K562 (cell line): ENCODE measurements at regions not wholly inside any gene's neighbourhood (a gene's known extent, or its start where the extent isn't known, plus 50 kb on each side); places are given as distances from the start of the nearest gene placed in this dataset.

ENCODE experiments used
- ATAC-seq: fragments of 200-7000 bp; cut with Tn5 transposase; 3 replicates; pipeline ENCODE4 v1.9.1; 2020; ENCODE audit warnings: moderate library complexity
- BruUV-seq: library from RNA; stranded (reverse); fragments of 400-500 nt; replicated peaks from 2 replicates; lab custom pipeline; 2021; lab: Mats Ljungman, UMichigan
- CTCF ChIA-PET: fragments of 300-600 bp; formaldehyde crosslinking; extraction: SDS; loops from one replicate; lab custom pipeline; 2021; ENCODE audit warnings: low intra/inter-chr PET ratio; lab: Yijun Ruan, JAX
- POLR2A ChIA-PET: fragments of 300-600, 350-650 bp; sonication (Branson Sonifier 250); formaldehyde crosslinking; extraction: SDS; loops from one replicate; lab custom pipeline; 2021; ENCODE audit warnings: antibody characterized with exemption, inconsistent platforms; lab: Yijun Ruan, JAX
- DNase-seq, 4 experiments: peaks; one replicate each; pipeline versions ENCODE4 v3.0.0 to v3.0.0-alpha.2; 2011 to 2018; ENCODE audit warnings: low spot score in 3 of 4, mixed read lengths in 3 of 4; ENCODE audit errors: extremely low read depth in 1 of 4
- FAIRE-seq: peaks from 2 replicates; lab custom pipeline; 2011; peaks lifted over from hg19 to GRCh38; lab: Jason Lieb, UNC
- H2AFZ ChIP-seq: 2 replicates; pipeline ENCODE4 v1.6.0; 2011; ENCODE audit warnings: low read depth, low read length, control low read depth, inconsistent platforms
- H3K27ac ChIP-seq: fragments of 200-600 bp; 3 replicates; pipeline ENCODE4 v1.8.0; 2011; ENCODE audit warnings: low read depth, mild to moderate bottlenecking, control low read depth, inconsistent platforms, low read length, moderate library complexity, mixed read lengths; ENCODE audit errors: extremely low read depth
- H3K27me3 ChIP-seq, 2 experiments: fragments of 300-600 bp in 1 of 2; 2 replicates in 1 of 2; 3 replicates in 1 of 2; pipeline versions ENCODE4 v1.6.0 to v1.8.0; 2011; ENCODE audit warnings: inconsistent platforms in 2 of 2, low read length in 2 of 2, mild to moderate bottlenecking in 1 of 2, mixed read lengths in 1 of 2, moderate library complexity in 1 of 2; ENCODE audit not compliant: control insufficient read depth in 2 of 2, insufficient read depth in 2 of 2
- H3K36me3 ChIP-seq: fragments of 300-600 bp; 3 replicates; pipeline ENCODE4 v1.8.0; 2011; ENCODE audit warnings: mild to moderate bottlenecking, low read length, inconsistent platforms; ENCODE audit not compliant: control insufficient read depth, insufficient read depth
- H3K4me1 ChIP-seq, 2 experiments: fragments of 200-600 bp in 1 of 2; replicated peaks in 1 of 2; 2 replicates in 1 of 2; 3 replicates in 1 of 2; pipeline versions ENCODE4 v1.5.1 to v1.8.0; 2011; ENCODE audit warnings: inconsistent platforms in 2 of 2, low read length in 2 of 2, mild to moderate bottlenecking in 1 of 2, mixed read lengths in 1 of 2, moderate library complexity in 1 of 2; ENCODE audit not compliant: control insufficient read depth in 2 of 2, insufficient read depth in 2 of 2
- H3K4me2 ChIP-seq: 2 replicates; pipeline ENCODE4 v1.6.1; 2011; ENCODE audit warnings: low read length, control low read depth, inconsistent platforms, mixed read lengths; ENCODE audit not compliant: insufficient read depth
- H3K4me3 ChIP-seq: fragments of 200-600 bp; sonication (generic), shearing (Covaris generic); 2 replicates; pipeline ENCODE4 v1.5.1; 2016; ENCODE audit warnings: control low read depth, inconsistent platforms
- H3K79me2 ChIP-seq: fragments of 200-600 bp; 3 replicates; pipeline ENCODE4 v1.8.0; 2011; ENCODE audit warnings: low read length, inconsistent platforms; ENCODE audit not compliant: control insufficient read depth, insufficient read depth
- H3K9ac ChIP-seq, 2 experiments: 2 replicates each; pipeline versions ENCODE4 v1.6.0 to v1.6.1; 2011; ENCODE audit warnings: low read depth in 2 of 2, low read length in 2 of 2, control low read depth in 1 of 2, inconsistent platforms in 1 of 2, mild to moderate bottlenecking in 1 of 2, mixed read lengths in 1 of 2; ENCODE audit not compliant: insufficient read depth in 1 of 2
- H3K9me1 ChIP-seq: one replicate; pipeline ENCODE4 v1.6.0; 2011; ENCODE audit warnings: inconsistent platforms, mild to moderate bottlenecking, low read length, moderate library complexity; ENCODE audit not compliant: control insufficient read depth, insufficient read depth
- H3K9me3 ChIP-seq: replicated peaks from 2 replicates; pipeline ENCODE4 v1.5.1; 2011; ENCODE audit warnings: low read depth, low read length, inconsistent platforms; ENCODE audit not compliant: control insufficient read depth, insufficient read depth
- H4K20me1 ChIP-seq: replicated peaks from 2 replicates; pipeline ENCODE4 v1.6.1; 2011; ENCODE audit warnings: low read length, inconsistent platforms, mixed read lengths; ENCODE audit not compliant: control insufficient read depth, insufficient read depth
- FIP1L1 ChIP-seq: fragments of 200-400 bp; formaldehyde crosslinking; IDR thresholded peaks from 2 replicates; pipeline ENCODE4 v1.6.1; 2018; ENCODE audit warnings: mild to moderate bottlenecking, low read depth, low read length; ENCODE audit not compliant: poor library complexity, severe bottlenecking
- JUND ChIP-seq, 2 experiments: IDR thresholded peaks; 2 replicates in 1 of 2; 3 replicates in 1 of 2; pipeline ENCODE4 v1.6.1; 2011; ENCODE audit warnings: borderline replicate concordance in 2 of 2, low read depth in 2 of 2, low read length in 2 of 2, improper control_type of control experiment in 1 of 2, missing biosample characterization in 1 of 2, missing genetic modification characterization in 1 of 2, missing genetic modification reagents in 1 of 2
- MAZ ChIP-seq, 2 experiments: fragments of 450-650 bp in 1 of 2; sonication (generic) in 1 of 2; formaldehyde crosslinking; IDR thresholded peaks in 1 of 2; conservative IDR thresholded peaks in 1 of 2; 2 replicates each; pipeline versions ENCODE4 v1.4.0 to v1.5.0; 2020; ENCODE audit warnings: mild to moderate bottlenecking in 1 of 2, missing genetic modification reagents in 1 of 2
- NCOA4 ChIP-seq: fragments of 450-650 bp; IDR thresholded peaks from 2 replicates; pipeline ENCODE4 v1.6.1; 2018; ENCODE audit warnings: mild to moderate bottlenecking; ENCODE audit not compliant: partially characterized antibody
- RBM15 ChIP-seq: fragments of 200-400 bp; formaldehyde crosslinking; IDR thresholded peaks from 2 replicates; pipeline ENCODE4 v1.6.1; 2018; ENCODE audit warnings: mild to moderate bottlenecking, low read length, moderate library complexity; ENCODE audit not compliant: insufficient read depth
- ZFPM2 ChIP-seq: fragments of 250-450 bp; sonication (Bioruptor Pico); IDR thresholded peaks from 2 replicates; pipeline ENCODE4 v1.5.1; 2022; ENCODE audit warnings: mild to moderate bottlenecking
- ZNF124 ChIP-seq: sonication (generic); formaldehyde crosslinking; IDR thresholded peaks from 2 replicates; pipeline ENCODE4 v1.8.1; 2022; ENCODE audit warnings: missing genetic modification reagents
- ZNF212 ChIP-seq: fragments of 450-650 bp; formaldehyde crosslinking; IDR thresholded peaks from 2 replicates; pipeline ENCODE4 v1.4.0; 2020; ENCODE audit warnings: mild to moderate bottlenecking
- ZNF274 ChIP-seq: IDR thresholded peaks from 2 replicates; pipeline ENCODE4 v1.6.1; 2011; ENCODE audit warnings: low read depth, mild to moderate bottlenecking, low read length, moderate library complexity, borderline replicate concordance
- ZNF668 ChIP-seq: fragments of 250-450 bp; sonication (Bioruptor Pico); IDR thresholded peaks from 2 replicates; pipeline ENCODE4 v1.8.0; 2022; ENCODE audit warnings: mild to moderate bottlenecking, inconsistent platforms
- WGBS: fragments of 100-300 bp; shearing (Covaris generic); methylation state at CpG from one replicate; pipeline ENCODE4 v1.1.6; 2016; ENCODE audit warnings: low coverage, mixed read lengths; ENCODE audit not compliant: insufficient coverage; ENCODE audit errors: missing lambda C conversion rate; 5-methylcytosine and 5-hydroxymethylcytosine counted together
- in situ Hi-C: fragments of 300-500 bp; cut with MboI; formaldehyde crosslinking; loops from 4 replicates; pipeline ENCODE4 v1.15.0; 2018; ENCODE audit warnings: inconsistent platforms, mixed read lengths
- intact Hi-C: fragments of 100-400 bp; cut with micrococcal nuclease; formaldehyde crosslinking; loops from 2 replicates; pipeline ENCODE4 v1.14.2; 2022
- TF ChIP-seq, protein P1 (sequence below), 2 experiments: fragments of 200-800 bp in 1 of 2; sonication (Bioruptor generic) in 1 of 2; sonication (generic) in 1 of 2; formaldehyde crosslinking in 1 of 2; IDR thresholded peaks in 1 of 2; conservative IDR thresholded peaks in 1 of 2; 2 replicates each; pipeline versions ENCODE4 v1.5.0 to v1.6.1; 2016 to 2020; ENCODE audit warnings: missing compliant biosample characterization in 1 of 2, missing genetic modification characterization in 1 of 2, missing genetic modification reagents in 1 of 2

DNA sequence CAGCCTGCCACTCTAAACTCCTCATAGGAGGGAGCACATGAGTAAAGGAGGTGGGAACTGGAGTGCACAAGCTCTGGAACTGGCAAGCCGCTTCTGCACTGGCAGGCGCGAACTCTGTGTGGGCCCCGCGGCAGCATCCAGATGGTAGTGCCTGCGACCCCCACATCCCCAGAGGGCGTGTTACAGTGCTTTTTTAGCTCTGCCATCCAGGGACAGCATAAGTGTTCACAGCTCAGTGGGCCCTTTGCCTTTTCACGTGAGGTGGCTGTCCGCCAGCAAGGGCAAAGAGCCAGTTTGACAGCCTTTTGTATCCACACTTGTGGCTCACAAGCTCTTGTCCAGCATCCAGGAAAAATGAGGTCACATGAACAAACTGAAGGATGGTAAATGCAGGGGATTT lies 581.6 kb upstream of the DIAPH2 start (continued):
- TF ChIP-seq, protein P1, sequence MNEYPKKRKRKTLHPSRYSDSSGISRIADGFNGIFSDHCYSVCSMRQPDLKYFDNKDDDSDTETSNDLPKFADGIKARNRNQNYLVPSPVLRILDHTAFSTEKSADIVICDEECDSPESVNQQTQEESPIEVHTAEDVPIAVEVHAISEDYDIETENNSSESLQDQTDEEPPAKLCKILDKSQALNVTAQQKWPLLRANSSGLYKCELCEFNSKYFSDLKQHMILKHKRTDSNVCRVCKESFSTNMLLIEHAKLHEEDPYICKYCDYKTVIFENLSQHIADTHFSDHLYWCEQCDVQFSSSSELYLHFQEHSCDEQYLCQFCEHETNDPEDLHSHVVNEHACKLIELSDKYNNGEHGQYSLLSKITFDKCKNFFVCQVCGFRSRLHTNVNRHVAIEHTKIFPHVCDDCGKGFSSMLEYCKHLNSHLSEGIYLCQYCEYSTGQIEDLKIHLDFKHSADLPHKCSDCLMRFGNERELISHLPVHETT (CRISPR knock-in tag; conservative IDR thresholded peaks at IDR 0.05 in 1 of 2, IDR thresholded peaks at IDR 0.05 in 1 of 2) = no peak
- TF ChIP-seq ZFPM2 (CRISPR knock-in tag) = no peak
- TF ChIP-seq, all 486 proteins: peak for 0

DNA sequence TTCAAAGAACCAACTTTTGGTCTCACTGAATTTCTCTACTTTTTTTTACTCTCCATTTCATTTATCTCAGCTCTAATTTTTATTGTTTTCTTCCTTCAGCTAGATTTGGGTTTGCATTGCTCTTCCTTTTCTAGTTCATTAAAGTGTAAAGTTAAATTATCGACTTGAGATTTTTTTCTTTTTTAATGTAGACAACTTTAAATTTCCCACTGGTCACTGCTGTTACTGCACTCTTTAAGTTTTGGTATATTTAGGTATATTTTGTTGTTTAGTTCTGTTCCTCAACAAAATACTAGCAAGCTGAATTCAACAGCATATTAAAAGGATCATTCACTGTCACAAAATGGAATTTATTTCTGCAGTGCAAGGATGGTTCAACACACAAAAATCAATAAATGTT lies 572.0 kb upstream of the DIAPH2 start:
- H3K79me2 ChIP-seq = no peaks in the 10 kb centered on the region
- no peaks in the 10 kb centered on the region for H3K9me1 ChIP-seq
- TF ChIP-seq FIP1L1 (no peak), ZNF124 (CRISPR knock-in tag) (no peak), ZNF274 (no peak), MAZ (CRISPR knock-in tag; conservative IDR thresholded peaks at IDR 0.05 in 1 of 2, IDR thresholded peaks at IDR 0.05 in 1 of 2) (no peak), JUND (IDR thresholded peaks at IDR 0.05; ENCODE audit: borderline replicate concordance, low read depth, low read length) (no peak), JUND (tag; IDR thresholded peaks at IDR 0.05; ENCODE audit: borderline replicate concordance, low read depth, low read length) (no peak), NCOA4 (no peak), ZNF668 (CRISPR knock-in tag) (no peak), ZNF212 (no peak), RBM15 (no peak)
- H3K9me3 ChIP-seq = no peaks in the 10 kb centered on the region
- no peak overlapping the region for H2AFZ ChIP-seq
- BruUV-seq = no TSS peak
- H3K4me1 ChIP-seq = no peaks in the 10 kb centered on the region
- intact Hi-C loops = no loop called here
- H3K27ac ChIP-seq = no peak overlapping the region
- no peak overlapping the region for H3K4me3 ChIP-seq
- FAIRE-seq (no peak), DNase-seq (no peak), ATAC-seq (no peak)
- in situ Hi-C loops = no loop called here
- H3K36me3 ChIP-seq = no peaks in the 10 kb centered on the region
- no peaks in the 10 kb centered on the region for H4K20me1 ChIP-seq
- CTCF ChIA-PET = no interaction called here
- 0% methylated on average over 1 of the region's 1 CpG for WGBS
- H3K4me2 ChIP-seq = no peak overlapping the region
- POLR2A ChIA-PET = no interaction called here
- H3K27me3 ChIP-seq = no peaks in the 10 kb centered on the region
- no peak overlapping the region for H3K9ac ChIP-seq
